GM12878 (cell line): ENCODE measurements at regions not wholly inside any gene's neighbourhood (a gene's known extent, or its start where the extent isn't known, plus 50 kb on each side); places are given as distances from the start of the nearest gene placed in this dataset.

ENCODE experiments used
- ATAC-seq: fragments of 200-7000 bp; cut with Tn5 transposase; 3 replicates; pipeline ENCODE4 v1.9.1; 2020; ENCODE audit warnings: mild to moderate bottlenecking, moderate library complexity
- BruUV-seq: library from RNA; stranded (reverse); fragments of 400-500 nt; replicated peaks from 2 replicates; lab custom pipeline; 2021; lab: Mats Ljungman, UMichigan
- CTCF ChIA-PET: fragments of 300-600 bp; sonication (Branson Sonifier 250); formaldehyde crosslinking; extraction: SDS; loops from one replicate; lab custom pipeline; 2021; ENCODE audit warnings: inconsistent platforms; lab: Yijun Ruan, JAX
- POLR2A ChIA-PET: fragments of 350-600 bp; formaldehyde crosslinking; extraction: SDS; loops from one replicate; lab custom pipeline; 2021; ENCODE audit warnings: inconsistent platforms; lab: Charles Lee
- RAD21 ChIA-PET: fragments of 300-600 bp; sonication (Branson Sonifier 250); formaldehyde crosslinking; loops from one replicate; lab custom pipeline; 2023; ENCODE audit warnings: antibody characterized with exemption; ENCODE audit not compliant: unreplicated experiment; lab: Charles Lee
- SMC1A ChIA-PET: fragments of 300-600 bp; sonication (Branson Sonifier 250); formaldehyde crosslinking; loops from one replicate; lab custom pipeline; 2023; ENCODE audit not compliant: unreplicated experiment, uncharacterized antibody; lab: Charles Lee
- DNase-seq: peaks from one replicate; pipeline ENCODE4 v3.0.0-alpha.2; 2011; ENCODE audit warnings: low read depth, low spot score
- FAIRE-seq: peaks from 3 replicates; lab custom pipeline; 2011; peaks lifted over from hg19 to GRCh38; lab: Jason Lieb, UNC
- H2AFZ ChIP-seq: 2 replicates; pipeline ENCODE4 v1.6.0; 2011; ENCODE audit warnings: low read depth, low read length, control low read depth; ENCODE audit not compliant: control insufficient read depth
- H3K27ac ChIP-seq: 2 replicates; pipeline ENCODE4 v1.5.1; 2011; ENCODE audit warnings: control low read depth; ENCODE audit not compliant: control insufficient read depth, insufficient read depth
- H3K27me3 ChIP-seq, 2 experiments: replicated peaks in 1 of 2; 2 replicates each; pipeline versions ENCODE4 v1.6.0 to v1.6.1; 2011; ENCODE audit warnings: low read length in 1 of 2; ENCODE audit not compliant: control insufficient read depth in 2 of 2, insufficient read depth in 2 of 2
- H3K36me3 ChIP-seq, 2 experiments: 2 replicates each; pipeline ENCODE4 v1.5.1; 2011; ENCODE audit warnings: low read length in 1 of 2; ENCODE audit not compliant: control insufficient read depth in 2 of 2, insufficient read depth in 2 of 2
- H3K4me1 ChIP-seq: 2 replicates; pipeline ENCODE4 v1.6.1; 2011; ENCODE audit warnings: mild to moderate bottlenecking, low read length, moderate library complexity, mixed read lengths; ENCODE audit not compliant: control insufficient read depth, insufficient read depth
- H3K4me2 ChIP-seq: 2 replicates; pipeline ENCODE4 v1.6.0; 2011; ENCODE audit warnings: control low read depth; ENCODE audit not compliant: control insufficient read depth, insufficient read depth
- H3K4me3 ChIP-seq: fragments of 200-600 bp; sonication (generic); 2 replicates; pipeline ENCODE4 v1.5.1; 2016
- H3K79me2 ChIP-seq: 2 replicates; pipeline ENCODE4 v1.6.0; 2011; ENCODE audit warnings: low read length; ENCODE audit not compliant: control insufficient read depth, insufficient read depth
- H3K9ac ChIP-seq: 2 replicates; pipeline ENCODE4 v1.8.0; 2011; ENCODE audit warnings: low read length, control low read depth, mixed read lengths; ENCODE audit not compliant: control insufficient read depth, insufficient read depth
- H3K9me3 ChIP-seq: replicated peaks from 3 replicates; pipeline ENCODE4 v1.5.1; 2011; ENCODE audit warnings: mild to moderate bottlenecking, low read length; ENCODE audit not compliant: control insufficient read depth, insufficient read depth
- H4K20me1 ChIP-seq: 2 replicates; pipeline ENCODE4 v1.6.0; 2011; ENCODE audit not compliant: control insufficient read depth, insufficient read depth
- BACH1 ChIP-seq: fragments of 450-650 bp; IDR thresholded peaks from 2 replicates; pipeline ENCODE4 v1.6.1; 2017; ENCODE audit warnings: mild to moderate bottlenecking, borderline replicate concordance
- EGR1 ChIP-seq, 2 experiments: IDR thresholded peaks; 1 replicate in 1 of 2; 2 replicates in 1 of 2; pipeline ENCODE4 v1.6.1; 2011 to 2012; ENCODE audit warnings: low read depth in 2 of 2, low read length in 2 of 2, borderline replicate concordance in 1 of 2, mild to moderate bottlenecking in 1 of 2, moderate library complexity in 1 of 2
- JUND ChIP-seq: IDR thresholded peaks from 2 replicates; pipeline ENCODE4 v1.6.1; 2012; ENCODE audit warnings: low read depth, mild to moderate bottlenecking, low read length, improper control_type of control experiment, moderate library complexity
- KLF5 ChIP-seq: fragments of 450-650 bp; IDR thresholded peaks from 2 replicates; pipeline ENCODE4 v1.6.1; 2014; ENCODE audit warnings: mild to moderate bottlenecking; ENCODE audit not compliant: partially characterized antibody
- MYB ChIP-seq: fragments of 150-350 bp; IDR thresholded peaks from 2 replicates; pipeline ENCODE4 v1.6.1; 2014; ENCODE audit warnings: mild to moderate bottlenecking, low read depth, low read length, borderline replicate concordance
- NFYA ChIP-seq: IDR thresholded peaks from 2 replicates; pipeline ENCODE4 v1.6.1; 2011; ENCODE audit warnings: low read depth, mild to moderate bottlenecking, low read length, improper control_type of control experiment, borderline replicate concordance
- POLR2AphosphoS2 ChIP-seq: IDR thresholded peaks from 2 replicates; pipeline ENCODE4 v1.6.1; 2011; ENCODE audit warnings: low read depth, mild to moderate bottlenecking, low read length, improper control_type of control experiment, moderate library complexity
- TBL1XR1 ChIP-seq: IDR thresholded peaks from 2 replicates; pipeline ENCODE4 v1.6.1; 2012; ENCODE audit warnings: low read depth, low read length, improper control_type of control experiment
- WGBS: methylation state at CpG from one replicate; pipeline ENCODE4 v1.1.6; 2016; ENCODE audit warnings: low lambda C conversion rate; ENCODE audit not compliant: insufficient replicate concordance, insufficient coverage; ENCODE audit errors: missing lambda C conversion rate; 5-methylcytosine and 5-hydroxymethylcytosine counted together
- in situ Hi-C: fragments of 300-500 bp; cut with MboI; formaldehyde crosslinking; loops from 9 replicates; pipeline ENCODE4 v1.14.3; 2018; ENCODE audit warnings: mixed read lengths
- intact Hi-C: fragments of 100-400 bp; cut with micrococcal nuclease; formaldehyde crosslinking; loops from one replicate; pipeline ENCODE4 v1.14.2; 2022; ENCODE audit not compliant: unreplicated experiment
- TF ChIP-seq, protein P1 (sequence below): fragments of 450-650 bp; IDR thresholded peaks from 2 replicates; pipeline ENCODE4 v1.6.1; 2017; ENCODE audit warnings: mild to moderate bottlenecking
- TF ChIP-seq, protein P2 (sequence below): IDR thresholded peaks from 2 replicates; pipeline ENCODE4 v1.6.1; 2012; ENCODE audit warnings: low read depth, low read length, improper control_type of control experiment

DNA sequence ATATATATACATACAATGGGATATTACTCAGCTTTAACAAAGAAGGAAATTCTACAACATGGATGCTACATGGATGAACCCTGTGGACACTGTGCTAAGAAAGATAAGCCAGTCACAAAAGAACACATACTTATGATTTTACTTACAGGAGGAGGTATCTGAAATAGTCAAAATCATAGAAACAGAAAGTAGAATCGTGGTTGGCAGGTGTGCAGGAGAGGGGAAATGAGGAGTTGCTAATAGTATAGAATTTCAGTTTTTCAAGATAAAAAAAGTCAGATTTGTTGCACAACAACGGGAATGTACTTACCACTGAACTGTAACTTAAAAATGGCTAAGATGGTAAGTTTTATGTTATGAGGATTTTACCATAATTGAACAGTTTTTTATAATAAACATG is 706.3 kb downstream of the TFAP2A start:
- POLR2A ChIA-PET, result no interaction called here
- WGBS, result 14% methylated on average over 2 of the region's 2 CpGs
- Histone ChIP-seq H3K27me3 (no peaks in the 10 kb centered on the region), H3K4me3 (no peak overlapping the region), H3K36me3 (no peaks in the 10 kb centered on the region), H3K79me2 (no peaks in the 10 kb centered on the region), H3K9ac (no peak overlapping the region), H2AFZ (no peak overlapping the region), H3K27ac (no peak overlapping the region), H4K20me1 (no peaks in the 10 kb centered on the region), H3K4me1 (no peaks in the 10 kb centered on the region), H3K4me2 (no peak overlapping the region), H3K9me3 (no peaks in the 10 kb centered on the region)
- FAIRE-seq (no peak), DNase-seq (no peak), ATAC-seq (0 out of 3 replicates have a peak, but pooled peaks have one; percentile 18)
- intact Hi-C loops (no loop called here), in situ Hi-C loops (no loop called here)
- CTCF ChIA-PET, result no interaction called here
- no peak for TF ChIP-seq KLF5
- TF ChIP-seq NFYA, result no peak
- no peak for TF ChIP-seq TBL1XR1
- TF ChIP-seq, protein P1, sequence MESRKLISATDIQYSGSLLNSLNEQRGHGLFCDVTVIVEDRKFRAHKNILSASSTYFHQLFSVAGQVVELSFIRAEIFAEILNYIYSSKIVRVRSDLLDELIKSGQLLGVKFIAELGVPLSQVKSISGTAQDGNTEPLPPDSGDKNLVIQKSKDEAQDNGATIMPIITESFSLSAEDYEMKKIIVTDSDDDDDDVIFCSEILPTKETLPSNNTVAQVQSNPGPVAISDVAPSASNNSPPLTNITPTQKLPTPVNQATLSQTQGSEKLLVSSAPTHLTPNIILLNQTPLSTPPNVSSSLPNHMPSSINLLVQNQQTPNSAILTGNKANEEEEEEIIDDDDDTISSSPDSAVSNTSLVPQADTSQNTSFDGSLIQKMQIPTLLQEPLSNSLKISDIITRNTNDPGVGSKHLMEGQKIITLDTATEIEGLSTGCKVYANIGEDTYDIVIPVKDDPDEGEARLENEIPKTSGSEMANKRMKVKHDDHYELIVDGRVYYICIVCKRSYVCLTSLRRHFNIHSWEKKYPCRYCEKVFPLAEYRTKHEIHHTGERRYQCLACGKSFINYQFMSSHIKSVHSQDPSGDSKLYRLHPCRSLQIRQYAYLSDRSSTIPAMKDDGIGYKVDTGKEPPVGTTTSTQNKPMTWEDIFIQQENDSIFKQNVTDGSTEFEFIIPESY, result no peak
- no peak for TF ChIP-seq JUND
- TF ChIP-seq BACH1, result no peak
- TF ChIP-seq, protein P2, sequence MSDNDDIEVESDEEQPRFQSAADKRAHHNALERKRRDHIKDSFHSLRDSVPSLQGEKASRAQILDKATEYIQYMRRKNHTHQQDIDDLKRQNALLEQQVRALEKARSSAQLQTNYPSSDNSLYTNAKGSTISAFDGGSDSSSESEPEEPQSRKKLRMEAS, result no peak
- TF ChIP-seq MYB, result no peak
- TF ChIP-seq POLR2AphosphoS2, result no peak
- no peak for TF ChIP-seq EGR1 (IDR thresholded peaks at IDR 0.05; ENCODE audit: borderline replicate concordance in 1 of 2, low read depth in 2 of 2, low read length in 2 of 2)
- RAD21 ChIA-PET, result interaction anchor here (1.0 kb wide), 1 partner anchor 10 kb away, joined by 3 read pairs; no protein-coding TSS in a partner anchor
- no TSS peak for BruUV-seq
- SMC1A ChIA-PET, result no interaction called here
